Activated CD4-positive, alpha-beta T cell treated with anti-CD3 and anti-CD28 coated beads for 36 hours (primary cell): ENCODE measurements at regions not wholly inside any gene's neighbourhood (a gene's known extent, or its start where the extent isn't known, plus 50 kb on each side); places are given as distances from the start of the nearest gene placed in this dataset.

Experiments used
- ATAC-seq: fragments of 200-7000 bp; cut with Tn5 transposase; one replicate; pipeline ENCODE4 v1.10.0; 2021; ENCODE audit warnings: mild to moderate bottlenecking, moderate library complexity
- CTCF ChIA-PET: fragments of 350-600 bp; sonication (Branson Sonifier 250); formaldehyde crosslinking; loops from one replicate; lab custom pipeline; 2021; ENCODE audit warnings: antibody characterized with exemption; lab: Charles Lee
- POLR2A ChIA-PET: fragments of 350-600 bp; sonication (Branson Sonifier 250); formaldehyde crosslinking; loops from one replicate; lab custom pipeline; 2021; ENCODE audit warnings: antibody characterized with exemption, inconsistent platforms; lab: Charles Lee
- DNase-seq: peaks from one replicate; pipeline ENCODE4 v3.0.0-alpha.2; 2020
- H3K27ac Mint-ChIP-seq: one replicate; pipeline ENCODE4 v1.8.0; 2021; ENCODE audit warnings: mixed read lengths
- H3K27me3 Mint-ChIP-seq: one replicate; pipeline ENCODE4 v1.8.0; 2021; ENCODE audit warnings: mixed read lengths
- H3K36me3 Mint-ChIP-seq: one replicate; pipeline ENCODE4 v1.8.0; 2021; ENCODE audit warnings: low read depth, mixed read lengths
- H3K4me1 Mint-ChIP-seq: one replicate; pipeline ENCODE4 v1.8.0; 2021; ENCODE audit warnings: mixed read lengths
- H3K4me3 Mint-ChIP-seq: one replicate; pipeline ENCODE4 v1.8.0; 2021; ENCODE audit warnings: mild to moderate bottlenecking, moderate library complexity, mixed read lengths
- H3K9me3 Mint-ChIP-seq: one replicate; pipeline ENCODE4 v1.8.0; 2021; ENCODE audit warnings: low read depth, mixed read lengths
- intact Hi-C, 2 experiments: fragments of 100-400 bp; cut with DNase I in 1 of 2; cut with micrococcal nuclease in 1 of 2; formaldehyde crosslinking; loops; one replicate each; pipeline versions ENCODE4 v1.14.2 to v1.15.1; 2022 to 2024; cut with DNase I, micrococcal nuclease

- no peak overlapping the region for H3K4me3 Mint-ChIP-seq
- H3K27me3 Mint-ChIP-seq = no peaks in the 10 kb centered on the region
- intact Hi-C loops = no loop called here
- H3K4me1 Mint-ChIP-seq = peaks cover 15% of the 10 kb centered on the region
- H3K27ac Mint-ChIP-seq = no peak overlapping the region
- no peaks in the 10 kb centered on the region for H3K36me3 Mint-ChIP-seq
- ATAC-seq (no peak), DNase-seq (no peak)
- no peaks in the 10 kb centered on the region for H3K9me3 Mint-ChIP-seq
- CTCF ChIA-PET = no interaction called here
- POLR2A ChIA-PET = no interaction called here
Measured at GRCh38 chr18:64210401-64210949, 61.6 kb upstream of the LINC00305 start.

GRCh38 chr18:64208516-64208915 is 59.6 kb upstream of the LINC00305 start:
- CTCF ChIA-PET = no interaction called here
- no peaks in the 10 kb centered on the region for H3K9me3 Mint-ChIP-seq
- no peak for ATAC-seq

GRCh38 chr18:64207820-64208219 is 58.9 kb upstream of the LINC00305 start:
- peaks cover 17% of the 10 kb centered on the region for H3K4me1 Mint-ChIP-seq
- no peak overlapping the region for H3K27ac Mint-ChIP-seq
- no peaks in the 10 kb centered on the region for H3K9me3 Mint-ChIP-seq
- DNase-seq (no peak), ATAC-seq (no peak)
- intact Hi-C loops = no loop called here
- CTCF ChIA-PET = no interaction called here
- H3K4me3 Mint-ChIP-seq = peak overlapping the region; percentile 10
- H3K27me3 Mint-ChIP-seq = peaks cover 2% of the 10 kb centered on the region
- POLR2A ChIA-PET = no interaction called here
- H3K36me3 Mint-ChIP-seq = no peaks in the 10 kb centered on the region

More at GRCh38 chr18:64208516-64208915, 59.6 kb upstream of the LINC00305 start:
- Mint-ChIP-seq H3K27me3 (peaks cover 2% of the 10 kb centered on the region), H3K36me3 (no peaks in the 10 kb centered on the region), H3K27ac (no peak overlapping the region), H3K4me1 (peaks cover 15% of the 10 kb centered on the region), H3K4me3 (no peak overlapping the region)
- POLR2A ChIA-PET = no interaction called here
- intact Hi-C loops = no loop called here
- DNase-seq = no peak

GRCh38 chr18:64203295-64203694 is 54.4 kb upstream of the LINC00305 start:
- no peaks in the 10 kb centered on the region for H3K9me3 Mint-ChIP-seq
- ATAC-seq (no peak), DNase-seq (no peak)
- intact Hi-C loops = no loop called here
- peaks cover 13% of the 10 kb centered on the region for H3K4me1 Mint-ChIP-seq
- H3K36me3 Mint-ChIP-seq = no peaks in the 10 kb centered on the region
- peaks cover 4% of the 10 kb centered on the region for H3K27me3 Mint-ChIP-seq
- no peak overlapping the region for H3K4me3 Mint-ChIP-seq
- ChIA-PET POLR2A (no interaction called here), CTCF (interaction anchor here (1.3 kb wide), 1 partner anchor 20 kb away, joined by 4 read pairs; no protein-coding TSS in a partner anchor)
- H3K27ac Mint-ChIP-seq = no peak overlapping the region

GRCh38 chr18:64202863-64203262 is 54.0 kb upstream of the LINC00305 start:
- DNase-seq = no peak
- Mint-ChIP-seq H3K27me3 (peaks cover 4% of the 10 kb centered on the region), H3K4me1 (peaks cover 9% of the 10 kb centered on the region), H3K27ac (no peak overlapping the region), H3K9me3 (no peaks in the 10 kb centered on the region), H3K4me3 (no peak overlapping the region), H3K36me3 (no peaks in the 10 kb centered on the region)
- CTCF ChIA-PET = no interaction called here
- intact Hi-C loops = no loop called here
- no peak for ATAC-seq
- POLR2A ChIA-PET = no interaction called here

- H3K27ac Mint-ChIP-seq = no peak overlapping the region
- H3K4me3 Mint-ChIP-seq = no peak overlapping the region
- H3K27me3 Mint-ChIP-seq = peaks cover 4% of the 10 kb centered on the region
- no peaks in the 10 kb centered on the region for H3K9me3 Mint-ChIP-seq
- intact Hi-C loops = no loop called here
- H3K36me3 Mint-ChIP-seq = no peaks in the 10 kb centered on the region
- ChIA-PET POLR2A (no interaction called here), CTCF (interaction anchor here (0.6 kb wide), 1 partner anchor 150 kb away, joined by 3 read pairs; no protein-coding TSS in a partner anchor)
- ATAC-seq (no peak), DNase-seq (no peak)
- peaks cover 3% of the 10 kb centered on the region for H3K4me1 Mint-ChIP-seq
Measured at GRCh38 chr18:64202210-64202836, 53.4 kb upstream of the LINC00305 start.

GRCh38 chr18:64201781-64202180 is 52.9 kb upstream of the LINC00305 start:
- peaks cover 4% of the 10 kb centered on the region for H3K27me3 Mint-ChIP-seq
- ATAC-seq (no peak), DNase-seq (no peak)
- H3K9me3 Mint-ChIP-seq = no peaks in the 10 kb centered on the region
- intact Hi-C loops = no loop called here
- peaks cover 2% of the 10 kb centered on the region for H3K4me1 Mint-ChIP-seq
- no peaks in the 10 kb centered on the region for H3K36me3 Mint-ChIP-seq
- H3K4me3 Mint-ChIP-seq = no peak overlapping the region
- no peak overlapping the region for H3K27ac Mint-ChIP-seq
- CTCF ChIA-PET = interaction anchor here (0.6 kb wide), 1 partner anchor 149 kb away, joined by 3 read pairs; no protein-coding TSS in a partner anchor
- POLR2A ChIA-PET = no interaction called here

GRCh38 chr18:64199581-64199980 is 50.7 kb upstream of the LINC00305 start:
- Mint-ChIP-seq H3K9me3 (no peaks in the 10 kb centered on the region), H3K4me3 (no peak overlapping the region), H3K27me3 (peaks cover 4% of the 10 kb centered on the region), H3K36me3 (no peaks in the 10 kb centered on the region), H3K27ac (no peak overlapping the region), H3K4me1 (peaks cover 2% of the 10 kb centered on the region)
- no peak for ATAC-seq
- intact Hi-C loops = no loop called here
- POLR2A ChIA-PET = no interaction called here
- DNase-seq = no peak
- CTCF ChIA-PET = no interaction called here
